ENCODE measurements at regions not wholly inside any gene's neighbourhood (a gene's known extent, or its start where the extent isn't known, plus 50 kb on each side); places are given as distances from the start of the nearest gene placed in this dataset.

GRCh38 chr2:59956981-59957380 is 596.5 kb downstream of the BCL11A start:
- no peak overlapping the region for H3K4me2 ChIP-seq (ENCODE audit: insufficient read depth, low read length)
- DNase-seq (no peak), ATAC-seq (ENCODE audit: insufficient read depth, low read depth) (no peak)
- H3K9me3 ChIP-seq (ENCODE audit: insufficient read depth, low read length, severe bottlenecking), result no peaks in the 10 kb centered on the region
- no peak overlapping the region for H3K27ac ChIP-seq (ENCODE audit: low read length)
- H3K4me1 ChIP-seq (ENCODE audit: insufficient read depth, low read length), result peaks cover 8% of the 10 kb centered on the region; the same call in 1 of the 2 replicates
- H3K27me3 ChIP-seq (ENCODE audit: insufficient read depth, low read length, poor library complexity), result no peaks in the 10 kb centered on the region
- H2AFZ ChIP-seq (ENCODE audit: low read depth, low read length), result no peak overlapping the region
- no peak overlapping the region for H3K9ac ChIP-seq (ENCODE audit: low read depth, low read length)
- H3K4me3 ChIP-seq (ENCODE audit: low read depth in 1 of 2, low read length in 2 of 2), result no peak overlapping the region
- H3K79me2 ChIP-seq (ENCODE audit: insufficient read depth, low read length), result no peaks in the 10 kb centered on the region
- no peaks in the 10 kb centered on the region for H3K36me3 ChIP-seq (ENCODE audit: insufficient read depth, low read length)
- TF ChIP-seq CTCF (IDR thresholded peaks at IDR 0.05; ENCODE audit: borderline replicate concordance, extremely low read depth, low read length, poor library complexity, severe bottlenecking) (no peak), EZH2 (IDR thresholded peaks at IDR 0.05; ENCODE audit: borderline replicate concordance, low read depth, low read length, severe bottlenecking) (no peak)
- H4K20me1 ChIP-seq (ENCODE audit: insufficient read depth, low read length), result no peaks in the 10 kb centered on the region

- Histone ChIP-seq H4K20me1 (ENCODE audit: insufficient read depth, low read length) (no peaks in the 10 kb centered on the region), H3K4me2 (ENCODE audit: insufficient read depth, low read length) (no peak overlapping the region), H3K9ac (ENCODE audit: low read depth, low read length) (no peak overlapping the region), H3K27me3 (ENCODE audit: insufficient read depth, low read length, poor library complexity) (no peaks in the 10 kb centered on the region), H3K27ac (ENCODE audit: low read length) (no peak overlapping the region), H3K9me3 (ENCODE audit: insufficient read depth, low read length, severe bottlenecking) (no peaks in the 10 kb centered on the region), H3K79me2 (ENCODE audit: insufficient read depth, low read length) (no peaks in the 10 kb centered on the region), H3K4me3 (ENCODE audit: low read depth in 1 of 2, low read length in 2 of 2) (no peak overlapping the region), H3K36me3 (ENCODE audit: insufficient read depth, low read length) (no peaks in the 10 kb centered on the region), H2AFZ (ENCODE audit: low read depth, low read length) (no peak overlapping the region), H3K4me1 (ENCODE audit: insufficient read depth, low read length) (0 out of 2 replicates have a peak, but pooled peaks cover 4% of the 10 kb centered on the region)
- no peak for TF ChIP-seq EZH2 (IDR thresholded peaks at IDR 0.05; ENCODE audit: borderline replicate concordance, low read depth, low read length, severe bottlenecking)
- TF ChIP-seq CTCF (IDR thresholded peaks at IDR 0.05; ENCODE audit: borderline replicate concordance, extremely low read depth, low read length, poor library complexity, severe bottlenecking), result no peak
- ATAC-seq (ENCODE audit: insufficient read depth, low read depth) (peak; percentile 66), DNase-seq (peak; percentile 29)
These were observed 605.4 kb downstream of the BCL11A start for GRCh38 chr2:59947917-59948541.

GRCh38 chr2:59947209-59947608 is 606.2 kb downstream of the BCL11A start:
- Histone ChIP-seq H3K9me3 (ENCODE audit: insufficient read depth, low read length, severe bottlenecking) (no peaks in the 10 kb centered on the region), H3K79me2 (ENCODE audit: insufficient read depth, low read length) (no peaks in the 10 kb centered on the region), H4K20me1 (ENCODE audit: insufficient read depth, low read length) (no peaks in the 10 kb centered on the region), H3K36me3 (ENCODE audit: insufficient read depth, low read length) (no peaks in the 10 kb centered on the region), H3K27me3 (ENCODE audit: insufficient read depth, low read length, poor library complexity) (no peaks in the 10 kb centered on the region), H3K9ac (ENCODE audit: low read depth, low read length) (no peak overlapping the region), H3K4me3 (ENCODE audit: low read depth in 1 of 2, low read length in 2 of 2) (no peak overlapping the region), H2AFZ (ENCODE audit: low read depth, low read length) (no peak overlapping the region), H3K27ac (ENCODE audit: low read length) (no peak overlapping the region), H3K4me2 (ENCODE audit: insufficient read depth, low read length) (no peak overlapping the region), H3K4me1 (ENCODE audit: insufficient read depth, low read length) (0 out of 2 replicates have a peak, but pooled peaks cover 4% of the 10 kb centered on the region)
- ATAC-seq (ENCODE audit: insufficient read depth, low read depth) (no peak), DNase-seq (no peak)
- TF ChIP-seq EZH2 (IDR thresholded peaks at IDR 0.05; ENCODE audit: borderline replicate concordance, low read depth, low read length, severe bottlenecking) (no peak), CTCF (IDR thresholded peaks at IDR 0.05; ENCODE audit: borderline replicate concordance, extremely low read depth, low read length, poor library complexity, severe bottlenecking) (no peak)
